GM13977 (cell line): ENCODE measurements at regions not wholly inside any gene's neighbourhood (a gene's known extent, or its start where the extent isn't known, plus 50 kb on each side); places are given as distances from the start of the nearest gene placed in this dataset.

ENCODE experiments used
- DNase-seq: peaks from one replicate; pipeline ENCODE4 v3.0.0; 2012; ENCODE audit warnings: low spot score
- CTCF ChIP-seq: IDR thresholded peaks from 2 replicates; pipeline ENCODE4 v1.5.1; 2012; ENCODE audit warnings: mild to moderate bottlenecking, control low read depth; ENCODE audit not compliant: insufficient read depth; ENCODE audit errors: extremely low read depth, missing control alignments
- in situ Hi-C: fragments of 300-500 bp; cut with MboI; formaldehyde crosslinking; loops from one replicate; pipeline ENCODE4 v1.12.0; 2022; ENCODE audit warnings: low sequenced_read_pairs, low pct_unique_long_range_greater_than_20kb, mixed read lengths, inconsistent platforms; ENCODE audit not compliant: unreplicated experiment

GRCh38 chr1:29523576-29523975 is 287.3 kb downstream of the PTPRU start:
- no peak for TF ChIP-seq CTCF
- in situ Hi-C loops = no loop called here
- DNase-seq = no peak

- DNase-seq = no peak
- TF ChIP-seq CTCF = no peak
- in situ Hi-C loops = no loop called here
Observed at GRCh38 chr1:29523136-29523535, 286.8 kb downstream of the PTPRU start.

- no peak for DNase-seq
- no peak for TF ChIP-seq CTCF
- in situ Hi-C loops = no loop called here
Observed at GRCh38 chr1:29521811-29522580, 285.7 kb downstream of the PTPRU start.

GRCh38 chr1:29521438-29521715 is 285.1 kb downstream of the PTPRU start:
- no peak for DNase-seq
- no peak for TF ChIP-seq CTCF
- in situ Hi-C loops = no loop called here

- no peak for TF ChIP-seq CTCF
- DNase-seq = no peak
- in situ Hi-C loops = no loop called here
Observed at GRCh38 chr1:29520571-29521437, 284.5 kb downstream of the PTPRU start.

- in situ Hi-C loops = no loop called here
- no peak for DNase-seq
- no peak for TF ChIP-seq CTCF
Observed at GRCh38 chr1:29519788-29520110, 283.4 kb downstream of the PTPRU start.
